HG03139 (cell line): ENCODE measurements at regions not wholly inside any gene's neighbourhood (a gene's known extent, or its start where the extent isn't known, plus 50 kb on each side); places are given as distances from the start of the nearest gene placed in this dataset.
"Not testable (repeated sequence)": the region's sequence is repeated elsewhere in the genome, so short reads cannot be mapped to it uniquely, and the experiment has no call there.

ENCODE experiments used
- ATAC-seq: cut with Tn5 transposase; IDR thresholded peaks from one replicate; pipeline ENCODE4 v1.9.1; 2021; ENCODE audit not compliant: unreplicated experiment

DNA sequence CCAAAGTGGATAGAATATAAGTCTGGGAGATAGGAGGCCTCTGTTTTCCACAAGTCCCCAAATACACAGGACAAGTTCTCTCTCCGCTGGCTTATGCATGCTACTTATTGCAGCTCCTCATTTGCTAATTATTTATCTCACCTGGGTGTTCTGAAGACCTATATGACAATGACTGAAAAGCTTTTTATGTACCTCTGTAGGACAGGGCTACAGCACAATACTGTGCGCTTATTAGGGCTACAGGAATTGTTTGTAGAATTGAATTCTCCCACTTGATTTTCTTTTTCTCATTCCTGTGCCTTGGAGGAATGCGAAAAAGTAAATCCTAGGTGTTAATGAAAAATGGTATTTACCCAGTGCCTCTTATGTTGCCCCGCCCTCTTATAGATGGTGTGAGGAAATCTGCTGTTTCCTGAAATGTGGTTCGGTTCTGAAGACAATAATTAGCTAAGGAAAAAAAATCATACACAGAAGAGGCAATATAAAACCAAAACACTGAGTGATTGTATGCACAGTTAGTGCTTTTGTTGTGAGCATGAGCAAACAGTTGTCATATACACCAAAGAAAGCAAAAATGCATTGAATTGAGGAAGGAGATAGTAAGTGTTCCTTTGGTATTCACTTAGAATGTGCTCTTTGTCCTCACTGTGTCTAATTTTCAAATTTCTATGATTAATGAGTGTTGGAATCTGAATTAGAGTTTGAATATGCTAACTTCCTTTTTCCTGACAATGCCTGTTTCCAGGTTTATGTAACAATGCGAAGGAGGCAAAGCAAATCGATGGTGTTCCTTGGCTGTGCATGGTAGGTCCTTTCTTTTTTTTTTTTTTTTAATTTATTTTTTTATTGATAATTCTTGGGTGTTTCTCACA, 78.7 kb upstream of the PNPT1 start:
- ATAC-seq, result no peak

DNA sequence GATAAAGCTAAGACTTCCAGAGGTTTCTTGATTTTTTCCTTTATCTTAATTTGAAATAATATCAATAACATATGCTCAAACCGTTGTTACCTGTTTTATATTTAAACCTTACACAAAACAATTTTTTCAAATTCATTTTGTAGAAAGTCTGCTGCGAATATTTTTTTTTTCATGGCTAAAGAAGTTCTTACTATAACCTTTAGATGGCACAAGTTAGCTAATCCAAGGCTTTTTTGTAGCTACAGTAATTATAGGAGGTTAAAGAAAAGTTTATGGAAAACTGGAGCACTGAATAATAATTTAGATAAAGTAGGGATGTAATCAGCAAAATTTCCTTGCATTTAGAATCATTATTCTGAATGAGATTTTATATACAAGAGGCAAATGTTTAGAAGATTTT, 78.0 kb upstream of the PNPT1 start:
- ATAC-seq, result no peak

DNA sequence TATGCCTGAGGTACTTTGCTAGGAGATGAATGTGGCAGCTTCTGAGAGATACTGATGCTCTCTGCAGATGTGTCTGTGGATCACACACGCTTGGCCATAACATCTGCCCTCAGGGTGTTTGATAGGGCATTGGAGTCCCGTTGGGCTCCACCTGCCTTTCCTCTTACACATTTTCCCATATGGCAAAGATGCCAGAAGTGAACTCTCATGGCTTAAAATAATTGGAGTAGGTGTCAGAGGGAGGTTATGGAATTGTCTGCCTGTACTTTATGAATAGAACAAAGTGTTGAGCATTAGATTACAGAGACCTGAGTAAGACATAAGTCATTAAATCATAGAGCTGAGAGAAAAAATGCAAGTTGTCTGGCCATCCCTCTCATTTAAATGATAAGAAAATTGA, 75.3 kb upstream of the PNPT1 start:
- ATAC-seq, result no peak

DNA sequence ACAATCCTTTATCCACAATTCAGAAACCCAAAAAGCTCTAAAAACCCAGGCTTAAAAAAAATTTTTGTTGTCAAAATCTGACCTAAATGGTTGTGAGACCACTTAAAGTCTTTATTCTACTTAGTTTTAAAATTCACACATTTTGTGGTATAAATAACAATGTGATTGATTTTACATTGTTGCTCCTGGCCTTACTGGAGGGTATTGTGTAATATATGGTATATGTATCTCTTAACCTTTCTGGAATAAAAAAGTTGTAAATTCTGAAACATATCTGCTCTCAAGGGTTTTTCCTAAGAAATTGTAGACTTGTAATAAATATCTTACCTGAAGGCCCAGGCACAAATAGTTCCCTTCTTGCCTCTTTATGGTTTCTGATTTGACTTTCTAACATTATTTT, 73.3 kb upstream of the PNPT1 start:
- ATAC-seq, result no peak

DNA sequence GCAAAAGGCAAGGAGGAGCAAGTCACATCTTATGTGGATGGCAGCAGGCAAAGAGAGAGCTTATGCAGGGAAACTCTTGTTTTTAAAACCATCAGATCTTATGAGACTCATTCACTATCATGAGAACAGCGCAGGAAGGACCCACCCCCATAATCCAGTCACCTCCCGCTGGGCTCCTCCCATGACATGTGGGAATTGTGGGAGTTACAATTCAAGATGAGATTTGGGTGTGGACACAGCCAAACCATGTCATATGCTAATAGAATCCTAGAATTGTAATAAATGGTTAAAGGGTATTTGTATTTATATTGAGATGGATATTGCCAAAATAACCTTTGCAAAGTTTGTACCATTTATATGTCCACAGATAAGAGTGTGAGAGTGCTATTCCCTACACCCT, 72.1 kb upstream of the PNPT1 start:
- ATAC-seq, result not testable (repeated sequence)

DNA sequence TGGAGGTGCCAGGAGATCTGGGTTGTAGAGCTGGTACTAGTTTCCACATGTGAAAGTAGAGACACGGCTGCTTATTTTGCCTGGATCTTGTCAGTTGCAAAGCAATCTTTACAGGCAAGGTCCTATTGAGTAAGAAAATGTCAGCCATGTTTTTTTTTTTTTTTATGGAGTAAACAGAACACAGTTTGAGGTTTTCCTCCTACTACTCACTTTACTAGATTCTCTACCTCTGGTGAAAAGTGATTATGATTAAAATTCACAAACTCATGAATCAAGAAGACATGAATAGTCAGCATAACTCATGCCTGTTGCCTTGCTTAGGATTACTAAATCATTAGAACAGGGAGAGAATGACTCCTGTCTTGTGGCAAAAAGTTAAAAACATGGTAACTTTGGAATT, 70.1 kb upstream of the PNPT1 start:
- no peak for ATAC-seq

DNA sequence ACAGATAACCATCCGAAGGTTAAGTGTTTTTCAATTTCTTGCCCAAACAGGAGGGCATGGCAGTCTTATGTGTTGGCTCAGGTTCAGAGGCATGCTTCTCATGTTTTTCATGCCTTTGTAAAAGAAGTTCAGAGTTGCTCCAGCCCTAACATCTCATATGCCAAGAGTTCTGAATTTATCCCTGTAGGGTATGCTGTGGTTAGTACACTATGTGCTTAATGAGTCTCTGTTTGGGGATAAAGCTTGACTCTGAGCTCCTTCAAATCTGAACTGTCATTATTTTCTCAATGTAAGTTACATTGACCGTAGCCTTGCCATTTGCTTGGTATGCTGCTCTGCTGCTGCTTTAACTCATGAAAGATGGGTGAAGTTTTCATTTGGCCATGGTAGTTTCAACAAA, 67.9 kb upstream of the PNPT1 start:
- no peak for ATAC-seq

DNA sequence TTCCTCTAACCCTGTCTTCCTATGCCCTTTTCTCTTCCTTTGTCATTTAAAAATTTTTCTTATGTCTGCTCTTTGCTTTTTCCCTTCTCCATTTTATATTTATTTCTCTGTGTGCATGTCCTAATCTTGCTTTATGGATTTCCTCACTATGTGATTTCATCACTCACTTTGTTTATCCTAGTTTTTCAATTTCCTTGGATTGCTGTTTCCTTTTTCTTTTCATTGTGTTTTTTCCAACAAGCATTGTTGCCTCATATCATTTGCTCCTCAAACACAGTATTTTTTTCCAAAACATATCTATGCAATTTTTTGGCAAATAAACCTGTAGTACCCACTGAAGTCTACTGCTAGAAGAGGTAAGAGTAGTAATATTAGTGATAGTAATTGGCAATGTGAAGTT, 67.4 kb upstream of the PNPT1 start:
- ATAC-seq, result no peak

DNA sequence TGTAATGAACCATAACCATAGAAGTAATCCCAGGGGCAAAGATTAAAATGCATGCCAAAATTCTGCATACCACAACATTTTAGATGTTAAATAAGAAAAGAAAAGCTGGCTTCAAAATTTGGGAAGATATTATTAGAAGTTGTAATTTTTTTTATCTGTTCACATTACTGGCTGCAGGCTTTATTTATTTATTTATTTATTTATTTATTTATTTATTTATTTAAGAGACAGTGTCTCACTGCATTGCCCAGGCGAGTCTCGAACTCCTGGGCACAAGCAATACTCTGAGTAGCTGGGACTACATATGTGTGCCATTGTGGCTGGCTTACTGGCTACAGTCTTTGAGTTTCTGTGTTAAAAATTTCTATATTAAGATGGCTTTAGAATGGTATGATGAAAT, 66.5 kb upstream of the PNPT1 start:
- no peak for ATAC-seq

DNA sequence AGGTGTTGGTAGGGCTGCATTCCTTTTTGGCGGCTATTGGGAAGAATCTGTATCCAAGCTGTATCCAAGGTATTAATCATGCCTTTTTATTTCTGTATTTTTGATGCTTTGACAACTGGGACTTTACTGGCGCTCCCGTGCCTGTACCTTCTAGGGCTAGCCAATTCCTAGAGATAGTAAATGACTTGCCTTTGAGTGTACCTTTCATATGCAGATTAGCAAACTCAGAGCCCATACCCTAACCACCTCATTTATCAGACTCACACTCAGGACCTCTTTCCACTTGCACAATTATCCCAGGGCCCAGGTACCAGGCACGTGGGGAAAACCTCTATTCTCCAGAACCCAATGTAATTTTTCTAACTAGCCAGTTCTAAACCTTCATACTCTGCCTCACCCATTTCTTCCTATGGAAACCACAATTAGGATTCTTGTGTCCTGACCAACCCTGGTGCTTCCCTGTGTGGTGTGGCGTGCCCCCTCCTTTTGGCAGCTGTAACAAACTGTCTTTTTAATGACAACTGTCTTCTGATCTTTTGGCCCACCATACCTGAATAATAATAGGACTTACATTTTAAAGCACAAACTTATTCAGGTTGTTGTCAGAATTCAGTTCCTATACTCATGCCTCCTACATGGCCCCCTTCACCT, 65.8 kb upstream of the PNPT1 start:
- no peak for ATAC-seq

DNA sequence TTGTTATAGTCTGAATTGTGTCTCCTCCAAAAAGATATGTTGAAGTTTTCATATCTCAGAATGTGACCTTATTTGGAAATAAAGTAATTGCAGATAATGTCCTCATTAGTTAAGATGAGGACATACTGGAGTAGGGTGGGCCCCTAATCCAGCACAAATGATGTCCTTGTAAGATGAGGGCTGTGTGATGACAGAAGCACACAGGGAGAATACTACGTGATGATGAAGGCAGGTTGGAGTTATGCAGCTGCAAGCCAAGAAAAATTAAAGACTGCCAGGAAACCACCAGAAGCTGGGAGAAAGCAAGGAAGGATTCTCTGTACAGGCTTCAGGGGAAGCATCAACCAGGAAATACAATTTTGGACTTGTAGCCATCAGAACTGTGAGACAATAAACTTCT, 58.3 kb upstream of the PNPT1 start:
- ATAC-seq, result no peak

DNA sequence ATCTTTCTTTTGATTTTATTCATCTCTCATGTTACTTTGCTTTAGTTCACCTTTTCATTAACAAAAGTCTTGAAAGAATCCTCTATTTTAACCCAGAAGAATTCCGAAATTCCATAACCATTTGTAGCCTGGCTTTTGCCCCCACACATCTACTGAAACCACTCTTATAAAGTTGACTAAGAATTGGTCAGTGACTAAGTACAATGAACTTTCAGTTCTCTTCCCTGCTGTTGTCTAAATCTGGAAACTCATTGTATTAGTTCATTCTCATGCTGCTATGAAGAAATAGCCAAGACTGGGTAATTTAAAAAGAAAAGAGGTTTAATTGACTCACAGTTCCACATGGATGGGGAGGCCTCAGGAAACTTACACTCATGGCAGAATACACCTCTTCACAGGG, 49.9 kb upstream of the PNPT1 start:
- ATAC-seq, result no peak
